ENCODE measurements at regions not wholly inside any gene's neighbourhood (a gene's known extent, or its start where the extent isn't known, plus 50 kb on each side); places are given as distances from the start of the nearest gene placed in this dataset.
"Not testable (repeated sequence)": the region's sequence is repeated elsewhere in the genome, so short reads cannot be mapped to it uniquely, and the experiment has no call there.

GRCh38 chr18:60259052-60259681, 113.4 kb downstream of the MC4R start:
- no peak overlapping the region for H3K27ac ChIP-seq
- H3K4me3 ChIP-seq = no peak overlapping the region
- no peak for DNase-seq (ENCODE audit: low read depth, low spot score)
- no peak overlapping the region for H3K9ac ChIP-seq (ENCODE audit: insufficient read length)
- TF ChIP-seq FOXP2 (optimal IDR thresholded peaks at IDR 0.05; ENCODE audit: control extremely low read depth, extremely low read length, insufficient read depth) (no peak), EZH2 (IDR thresholded peaks at IDR 0.05) (no peak), POLR2AphosphoS5 (IDR thresholded peaks at IDR 0.05; ENCODE audit: borderline replicate concordance, low read depth, low read length) (no peak)
- H3K36me3 ChIP-seq (ENCODE audit: insufficient read depth, low read length) = no peaks in the 10 kb centered on the region
- no peaks in the 10 kb centered on the region for H3K9me3 ChIP-seq (ENCODE audit: low read depth, low read length)

GRCh38 chr18:60249388-60249787, 123.2 kb downstream of the MC4R start:
- no peak for TF ChIP-seq FOXP2 (optimal IDR thresholded peaks at IDR 0.05; ENCODE audit: control extremely low read depth, extremely low read length, insufficient read depth)
- Histone ChIP-seq H3K4me3 (no peak overlapping the region), H3K9ac (ENCODE audit: insufficient read length) (no peak overlapping the region), H3K36me3 (ENCODE audit: insufficient read depth, low read length) (no peaks in the 10 kb centered on the region), H3K9me3 (ENCODE audit: low read depth, low read length) (no peaks in the 10 kb centered on the region), H3K27ac (no peak overlapping the region)
- no peak for DNase-seq (ENCODE audit: low read depth, low spot score)

- no peak for DNase-seq (ENCODE audit: low read depth, low spot score)
- no peak for TF ChIP-seq FOXP2 (optimal IDR thresholded peaks at IDR 0.05; ENCODE audit: control extremely low read depth, extremely low read length, insufficient read depth)
- no peak for TF ChIP-seq EZH2 (IDR thresholded peaks at IDR 0.05)
- no peak for TF ChIP-seq POLR2AphosphoS5 (IDR thresholded peaks at IDR 0.05; ENCODE audit: borderline replicate concordance, low read depth, low read length)
- Histone ChIP-seq H3K36me3 (ENCODE audit: insufficient read depth, low read length) (no peaks in the 10 kb centered on the region), H3K27ac (no peak overlapping the region), H3K4me3 (no peak overlapping the region), H3K9me3 (ENCODE audit: low read depth, low read length) (no peaks in the 10 kb centered on the region), H3K9ac (ENCODE audit: insufficient read length) (no peak overlapping the region)
Observed at GRCh38 chr18:60248336-60249330, 123.9 kb downstream of the MC4R start.

- Histone ChIP-seq H3K9ac (ENCODE audit: insufficient read length) (no peak overlapping the region), H3K27ac (no peak overlapping the region), H3K36me3 (ENCODE audit: insufficient read depth, low read length) (no peaks in the 10 kb centered on the region), H3K4me3 (no peak overlapping the region), H3K9me3 (ENCODE audit: low read depth, low read length) (no peaks in the 10 kb centered on the region)
- no peak for DNase-seq (ENCODE audit: low read depth, low spot score)
- TF ChIP-seq EZH2 (IDR thresholded peaks at IDR 0.05) (no peak), FOXP2 (optimal IDR thresholded peaks at IDR 0.05; ENCODE audit: control extremely low read depth, extremely low read length, insufficient read depth) (no peak), POLR2AphosphoS5 (IDR thresholded peaks at IDR 0.05; ENCODE audit: borderline replicate concordance, low read depth, low read length) (no peak)
Observed at GRCh38 chr18:60247103-60247502, 125.5 kb downstream of the MC4R start.

GRCh38 chr18:60246606-60247005, 126.0 kb downstream of the MC4R start:
- no peak for TF ChIP-seq POLR2AphosphoS5 (IDR thresholded peaks at IDR 0.05; ENCODE audit: borderline replicate concordance, low read depth, low read length)
- TF ChIP-seq FOXP2 (optimal IDR thresholded peaks at IDR 0.05; ENCODE audit: control extremely low read depth, extremely low read length, insufficient read depth) = no peak
- TF ChIP-seq EZH2 (IDR thresholded peaks at IDR 0.05) = no peak
- Histone ChIP-seq H3K36me3 (ENCODE audit: insufficient read depth, low read length) (no peaks in the 10 kb centered on the region), H3K9ac (ENCODE audit: insufficient read length) (no peak overlapping the region), H3K27ac (no peak overlapping the region), H3K9me3 (ENCODE audit: low read depth, low read length) (no peaks in the 10 kb centered on the region), H3K4me3 (no peak overlapping the region)
- no peak for DNase-seq (ENCODE audit: low read depth, low spot score)

- Histone ChIP-seq H3K9ac (ENCODE audit: insufficient read length) (no peak overlapping the region), H3K27ac (no peak overlapping the region), H3K4me3 (no peak overlapping the region), H3K9me3 (ENCODE audit: low read depth, low read length) (no peaks in the 10 kb centered on the region), H3K36me3 (ENCODE audit: insufficient read depth, low read length) (no peaks in the 10 kb centered on the region)
- TF ChIP-seq EZH2 (IDR thresholded peaks at IDR 0.05) (no peak), POLR2AphosphoS5 (IDR thresholded peaks at IDR 0.05; ENCODE audit: borderline replicate concordance, low read depth, low read length) (no peak), FOXP2 (optimal IDR thresholded peaks at IDR 0.05; ENCODE audit: control extremely low read depth, extremely low read length, insufficient read depth) (no peak)
- DNase-seq (ENCODE audit: low read depth, low spot score) = no peak
Observed at GRCh38 chr18:60245096-60245495, 127.5 kb downstream of the MC4R start.

GRCh38 chr18:60239024-60239710, 133.4 kb downstream of the MC4R start:
- H3K9ac ChIP-seq (ENCODE audit: insufficient read length); H3K4me3 ChIP-seq; H3K27ac ChIP-seq; H3K36me3 ChIP-seq (ENCODE audit: insufficient read depth, low read length); DNase-seq (ENCODE audit: low read depth, low spot score); H3K9me3 ChIP-seq (ENCODE audit: low read depth, low read length): not testable (repeated sequence)

- Histone ChIP-seq H3K27ac (no peak overlapping the region), H3K36me3 (ENCODE audit: insufficient read depth, low read length) (no peaks in the 10 kb centered on the region), H3K4me3 (no peak overlapping the region), H3K9me3 (ENCODE audit: low read depth, low read length) (no peaks in the 10 kb centered on the region), H3K9ac (ENCODE audit: insufficient read length) (no peak overlapping the region)
- no peak for TF ChIP-seq EZH2 (IDR thresholded peaks at IDR 0.05)
- no peak for TF ChIP-seq FOXP2 (optimal IDR thresholded peaks at IDR 0.05; ENCODE audit: control extremely low read depth, extremely low read length, insufficient read depth)
- TF ChIP-seq POLR2AphosphoS5 (IDR thresholded peaks at IDR 0.05; ENCODE audit: borderline replicate concordance, low read depth, low read length) = no peak
- DNase-seq (ENCODE audit: low read depth, low spot score) = no peak
Observed at GRCh38 chr18:60235164-60235563, 137.4 kb downstream of the MC4R start.

All from SK-N-MC (cell line).